ENCODE measurements at regions not wholly inside any gene's neighbourhood (a gene's known extent, or its start where the extent isn't known, plus 50 kb on each side); places are given as distances from the start of the nearest gene placed in this dataset.

GRCh38 chr9:1222511-1222910 is 172.4 kb downstream of the DMRT2 start:
- WGBS (ENCODE audit: insufficient coverage), result no CpG with 5 or more reads among the region's 3 CpGs
- H3K27me3 ChIP-seq (ENCODE audit: control insufficient read depth, insufficient read depth, low read length), result no peaks in the 10 kb centered on the region
- H3K4me3 ChIP-seq (ENCODE audit: low read length), result no peak overlapping the region
- no peaks in the 10 kb centered on the region for H3K9me3 ChIP-seq (replicated peaks; ENCODE audit: control insufficient read depth, low read depth, low read length)
- H3K4me1 ChIP-seq (ENCODE audit: control insufficient read depth, insufficient read depth, low read length), result no peaks in the 10 kb centered on the region
- DNase-seq, result no peak
- H3K27ac ChIP-seq (ENCODE audit: low read length), result no peak overlapping the region
- no peaks in the 10 kb centered on the region for H3K36me3 ChIP-seq (ENCODE audit: control insufficient read depth, insufficient read depth, low read length)

DNA sequence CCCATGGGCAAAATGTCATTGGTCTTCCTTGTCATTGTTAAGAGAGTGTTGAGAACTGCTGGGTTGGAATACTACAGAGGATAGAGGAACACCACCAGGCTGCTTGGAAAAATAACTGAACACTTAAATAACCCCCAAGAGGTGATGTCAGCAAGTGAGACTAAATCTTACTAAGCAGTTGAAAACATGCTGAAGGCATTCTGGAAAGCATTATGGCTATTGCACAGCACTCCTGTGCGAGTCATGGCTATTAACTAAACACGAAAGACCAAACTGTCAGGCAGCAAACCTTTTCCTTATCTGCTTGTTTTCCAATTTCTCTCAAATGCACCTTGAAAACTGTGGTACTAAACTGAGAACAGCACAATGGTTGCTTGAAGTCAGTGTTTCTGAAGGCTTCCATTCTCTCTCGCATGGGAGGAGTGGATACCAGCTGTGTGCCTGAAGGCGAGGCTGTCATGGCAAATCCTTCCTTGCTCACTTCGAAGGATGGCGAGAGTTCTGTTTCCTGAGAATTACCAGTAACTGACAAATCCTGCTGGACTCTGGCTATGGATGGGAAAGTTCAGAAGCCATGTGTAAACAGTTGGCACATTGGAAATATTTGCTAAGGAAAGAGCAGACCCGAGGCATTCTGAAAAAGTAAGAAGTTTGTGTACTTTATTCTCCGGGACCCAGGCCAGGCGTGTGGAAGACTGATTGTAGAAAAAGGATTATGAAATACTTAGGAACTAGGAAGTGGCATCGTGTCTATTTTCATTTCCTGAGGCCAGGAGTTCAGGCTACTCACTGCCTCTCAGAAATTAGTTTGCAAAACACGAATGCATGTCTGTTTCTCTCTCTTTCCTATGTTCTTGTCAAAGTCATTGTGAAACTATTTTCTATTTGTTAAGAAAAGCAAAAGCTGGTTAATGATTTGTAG is 182.1 kb downstream of the DMRT2 start:
- Histone ChIP-seq H3K4me1 (ENCODE audit: control insufficient read depth, insufficient read depth, low read length) (peaks cover 18% of the 10 kb centered on the region), H3K27me3 (ENCODE audit: control insufficient read depth, insufficient read depth, low read length) (no peaks in the 10 kb centered on the region), H3K9me3 (replicated peaks; ENCODE audit: control insufficient read depth, low read depth, low read length) (no peaks in the 10 kb centered on the region), H3K4me3 (ENCODE audit: low read length) (no peak overlapping the region), H3K27ac (ENCODE audit: low read length) (peak overlapping the region; percentile 42), H3K36me3 (ENCODE audit: control insufficient read depth, insufficient read depth, low read length) (no peaks in the 10 kb centered on the region)
- 31% methylated on average over 9 of the region's 11 CpGs for WGBS (ENCODE audit: insufficient coverage)
- peak; percentile 75 for DNase-seq

GRCh38 chr9:1233568-1233967 is 183.4 kb downstream of the DMRT2 start:
- Histone ChIP-seq H3K4me3 (ENCODE audit: low read length) (no peak overlapping the region), H3K36me3 (ENCODE audit: control insufficient read depth, insufficient read depth, low read length) (no peaks in the 10 kb centered on the region), H3K27ac (ENCODE audit: low read length) (no peak overlapping the region), H3K27me3 (ENCODE audit: control insufficient read depth, insufficient read depth, low read length) (no peaks in the 10 kb centered on the region), H3K4me1 (ENCODE audit: control insufficient read depth, insufficient read depth, low read length) (peaks cover 18% of the 10 kb centered on the region), H3K9me3 (replicated peaks; ENCODE audit: control insufficient read depth, low read depth, low read length) (no peaks in the 10 kb centered on the region)
- no CpG with 5 or more reads among the region's 2 CpGs for WGBS (ENCODE audit: insufficient coverage)
- no peak for DNase-seq

DNA sequence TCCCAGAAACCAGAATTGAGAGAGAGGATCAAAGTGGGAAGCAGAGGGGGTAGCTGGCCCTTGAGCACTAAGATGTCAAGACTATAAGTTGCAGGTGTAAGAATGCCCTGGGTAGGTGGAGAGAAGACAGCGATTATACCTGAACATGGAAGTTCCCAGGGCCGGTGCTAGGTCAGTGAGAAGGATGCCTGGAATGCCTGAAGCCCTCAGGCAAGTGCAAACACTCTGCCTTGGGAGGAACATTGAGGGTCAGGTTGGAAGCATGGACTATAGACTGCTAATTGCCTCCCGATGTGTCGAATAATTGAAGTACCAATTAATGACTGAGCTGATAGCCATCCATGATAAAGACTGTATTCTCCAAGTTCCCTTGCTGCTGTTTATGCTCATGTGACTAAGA is 185.5 kb downstream of the DMRT2 start:
- H3K4me3 ChIP-seq (ENCODE audit: low read length), result no peak overlapping the region
- WGBS (ENCODE audit: insufficient coverage), result 96% methylated on average over 2 of the region's 4 CpGs
- H3K9me3 ChIP-seq (replicated peaks; ENCODE audit: control insufficient read depth, low read depth, low read length), result no peaks in the 10 kb centered on the region
- no peaks in the 10 kb centered on the region for H3K27me3 ChIP-seq (ENCODE audit: control insufficient read depth, insufficient read depth, low read length)
- H3K27ac ChIP-seq (ENCODE audit: low read length), result peak overlapping the region; percentile 38
- H3K4me1 ChIP-seq (ENCODE audit: control insufficient read depth, insufficient read depth, low read length), result peaks cover 18% of the 10 kb centered on the region
- H3K36me3 ChIP-seq (ENCODE audit: control insufficient read depth, insufficient read depth, low read length), result no peaks in the 10 kb centered on the region
- DNase-seq, result no peak

- Histone ChIP-seq H3K27me3 (ENCODE audit: control insufficient read depth, insufficient read depth, low read length) (no peaks in the 10 kb centered on the region), H3K36me3 (ENCODE audit: control insufficient read depth, insufficient read depth, low read length) (no peaks in the 10 kb centered on the region), H3K4me3 (ENCODE audit: low read length) (no peak overlapping the region), H3K4me1 (ENCODE audit: control insufficient read depth, insufficient read depth, low read length) (peaks cover 18% of the 10 kb centered on the region), H3K9me3 (replicated peaks; ENCODE audit: control insufficient read depth, low read depth, low read length) (no peaks in the 10 kb centered on the region), H3K27ac (ENCODE audit: low read length) (peak overlapping the region; percentile 49)
- peak; percentile 78 for DNase-seq
- no CpG with 5 or more reads among the region's 2 CpGs for WGBS (ENCODE audit: insufficient coverage)
Observed at GRCh38 chr9:1236061-1236460, 185.9 kb downstream of the DMRT2 start.

DNA sequence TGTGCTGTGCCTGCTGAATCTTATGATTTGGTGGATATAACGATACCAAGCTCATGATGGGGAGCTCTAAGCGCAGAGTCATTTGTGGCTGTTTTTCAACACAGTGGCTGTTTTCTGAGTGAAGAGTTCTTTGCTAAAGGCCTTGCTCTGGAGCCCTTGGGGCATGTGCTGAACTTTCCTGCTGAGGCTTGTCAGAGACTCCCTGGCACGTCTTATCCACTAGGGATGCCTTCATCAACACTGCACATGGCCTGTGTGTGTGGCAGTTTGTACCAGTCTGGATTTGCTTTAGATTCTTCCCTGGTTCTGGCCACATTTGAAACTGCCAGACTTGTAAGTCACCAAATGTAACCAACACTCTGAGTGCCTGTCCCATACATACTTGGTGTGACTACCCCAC is 188.2 kb downstream of the DMRT2 start:
- Histone ChIP-seq H3K9me3 (replicated peaks; ENCODE audit: control insufficient read depth, low read depth, low read length) (no peaks in the 10 kb centered on the region), H3K27ac (ENCODE audit: low read length) (no peak overlapping the region), H3K4me3 (ENCODE audit: low read length) (no peak overlapping the region), H3K36me3 (ENCODE audit: control insufficient read depth, insufficient read depth, low read length) (no peaks in the 10 kb centered on the region), H3K4me1 (ENCODE audit: control insufficient read depth, insufficient read depth, low read length) (peaks cover 12% of the 10 kb centered on the region), H3K27me3 (ENCODE audit: control insufficient read depth, insufficient read depth, low read length) (no peaks in the 10 kb centered on the region)
- no peak for DNase-seq
- 100% methylated on average over 1 of the region's 3 CpGs for WGBS (ENCODE audit: insufficient coverage)

DNA sequence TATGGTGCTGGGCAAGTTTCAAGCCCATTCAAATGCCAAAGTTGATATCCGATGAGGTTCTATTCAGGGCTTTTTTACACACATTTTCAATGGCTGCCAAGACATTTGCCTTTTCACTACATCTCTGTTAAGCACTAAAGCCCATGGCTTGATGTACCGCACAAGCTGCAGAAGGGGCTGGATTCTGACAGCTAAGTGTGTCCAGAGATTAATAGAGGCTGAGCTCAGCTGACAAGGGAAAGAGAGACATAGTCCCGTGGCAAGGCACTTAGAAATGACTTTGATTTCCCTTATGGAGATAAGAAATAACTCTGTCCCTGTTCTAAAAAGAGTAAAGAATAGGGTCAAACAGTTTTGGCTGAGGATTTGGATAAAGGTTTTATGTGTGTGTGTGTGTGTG is 198.6 kb downstream of the DMRT2 start:
- Histone ChIP-seq H3K4me1 (ENCODE audit: control insufficient read depth, insufficient read depth, low read length) (peaks cover 4% of the 10 kb centered on the region), H3K9me3 (replicated peaks; ENCODE audit: control insufficient read depth, low read depth, low read length) (no peaks in the 10 kb centered on the region), H3K27ac (ENCODE audit: low read length) (no peak overlapping the region), H3K4me3 (ENCODE audit: low read length) (no peak overlapping the region), H3K27me3 (ENCODE audit: control insufficient read depth, insufficient read depth, low read length) (no peaks in the 10 kb centered on the region), H3K36me3 (ENCODE audit: control insufficient read depth, insufficient read depth, low read length) (no peaks in the 10 kb centered on the region)
- 40% methylated on average over 1 of the region's 3 CpGs for WGBS (ENCODE audit: insufficient coverage)
- no peak for DNase-seq

GRCh38 chr9:1253064-1253979 is 203.2 kb downstream of the DMRT2 start:
- no peaks in the 10 kb centered on the region for H3K9me3 ChIP-seq (replicated peaks; ENCODE audit: control insufficient read depth, low read depth, low read length)
- H3K27me3 ChIP-seq (ENCODE audit: control insufficient read depth, insufficient read depth, low read length), result no peaks in the 10 kb centered on the region
- no peak overlapping the region for H3K27ac ChIP-seq (ENCODE audit: low read length)
- peaks cover 4% of the 10 kb centered on the region for H3K4me1 ChIP-seq (ENCODE audit: control insufficient read depth, insufficient read depth, low read length)
- DNase-seq, result peak; percentile 51
- 24% methylated on average over 7 of the region's 10 CpGs for WGBS (ENCODE audit: insufficient coverage)
- H3K4me3 ChIP-seq (ENCODE audit: low read length), result no peak overlapping the region
- H3K36me3 ChIP-seq (ENCODE audit: control insufficient read depth, insufficient read depth, low read length), result no peaks in the 10 kb centered on the region

DNA sequence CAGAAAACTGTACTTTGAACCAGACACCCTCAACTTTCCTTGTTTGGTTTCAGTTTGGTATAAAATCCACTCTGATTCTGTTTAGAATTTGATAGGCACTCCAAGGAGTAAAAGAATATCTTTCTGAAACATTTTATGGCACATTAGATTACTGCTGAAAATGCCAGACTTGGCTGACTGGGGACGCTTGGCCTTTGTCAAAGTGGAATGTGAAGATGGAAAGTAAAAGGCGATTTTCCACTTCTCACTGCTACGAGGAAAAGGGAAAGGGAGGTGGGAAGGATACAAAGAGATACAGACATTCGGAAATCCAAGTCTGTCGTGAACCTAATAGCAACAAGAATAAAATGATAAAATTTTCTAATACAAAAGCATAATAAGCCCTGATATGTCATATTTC is 203.9 kb downstream of the DMRT2 start:
- no peak overlapping the region for H3K4me3 ChIP-seq (ENCODE audit: low read length)
- H3K27me3 ChIP-seq (ENCODE audit: control insufficient read depth, insufficient read depth, low read length), result no peaks in the 10 kb centered on the region
- H3K27ac ChIP-seq (ENCODE audit: low read length), result no peak overlapping the region
- no CpG with 5 or more reads among the region's 5 CpGs for WGBS (ENCODE audit: insufficient coverage)
- peak; percentile 69 for DNase-seq
- peaks cover 4% of the 10 kb centered on the region for H3K4me1 ChIP-seq (ENCODE audit: control insufficient read depth, insufficient read depth, low read length)
- H3K9me3 ChIP-seq (replicated peaks; ENCODE audit: control insufficient read depth, low read depth, low read length), result no peaks in the 10 kb centered on the region
- no peaks in the 10 kb centered on the region for H3K36me3 ChIP-seq (ENCODE audit: control insufficient read depth, insufficient read depth, low read length)

DNA sequence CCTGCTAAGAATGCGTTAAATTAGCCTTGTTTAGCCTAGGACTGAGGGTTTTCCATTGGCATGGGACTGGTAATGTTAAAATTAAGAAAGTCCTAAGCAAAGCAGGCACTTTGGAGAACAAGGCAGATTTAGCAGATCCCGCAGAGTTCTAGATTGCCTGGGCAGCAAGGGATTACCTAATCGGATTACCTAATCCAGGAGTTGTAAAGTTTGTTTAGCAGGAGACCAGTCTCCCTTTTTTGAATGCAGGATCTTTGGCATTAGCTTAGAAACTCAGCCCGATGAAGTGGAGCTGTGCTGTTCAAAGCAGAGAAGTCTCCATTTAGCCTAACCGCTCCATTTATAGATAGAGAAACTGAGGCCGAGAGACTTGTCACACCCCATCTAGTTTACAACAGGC is 206.0 kb downstream of the DMRT2 start:
- Histone ChIP-seq H3K4me3 (ENCODE audit: low read length) (no peak overlapping the region), H3K27ac (ENCODE audit: low read length) (no peak overlapping the region), H3K27me3 (ENCODE audit: control insufficient read depth, insufficient read depth, low read length) (no peaks in the 10 kb centered on the region), H3K4me1 (ENCODE audit: control insufficient read depth, insufficient read depth, low read length) (peaks cover 7% of the 10 kb centered on the region), H3K9me3 (replicated peaks; ENCODE audit: control insufficient read depth, low read depth, low read length) (no peaks in the 10 kb centered on the region), H3K36me3 (ENCODE audit: control insufficient read depth, insufficient read depth, low read length) (no peaks in the 10 kb centered on the region)
- 88% methylated on average over 4 of the region's 6 CpGs for WGBS (ENCODE audit: insufficient coverage)
- no peak for DNase-seq
